Stomach (tissue), 8 donors: ENCODE measurements at regions not wholly inside any gene's neighbourhood (a gene's known extent, or its start where the extent isn't known, plus 50 kb on each side); places are given as distances from the start of the nearest gene placed in this dataset.

Source experiments
- DNase-seq, 2 donors: peaks; one replicate each; pipeline versions ENCODE4 v3.0.0 to v3.0.0-alpha.2; 2013 to 2019
- H3K27ac ChIP-seq, 5 donors: fragments of 200-600 bp in 4 of 5; sonication (generic) in 4 of 5; one replicate each; pipeline ENCODE4 v1.5.1; 2013 to 2019; ENCODE audit warnings: mild to moderate bottlenecking in 1 of 5, moderate library complexity in 1 of 5
- H3K27me3 ChIP-seq, 3 donors: fragments of 200-600 bp; sonication (generic); one replicate each; pipeline ENCODE4 v1.5.1; 2017 to 2019; ENCODE audit warnings: mixed run types in 1 of 3
- H3K36me3 ChIP-seq, 4 donors: fragments of 200-600 bp; sonication (generic); 1 replicate in 3 of 4; 2 replicates in 1 of 4; pipeline ENCODE4 v1.5.1; 2016 to 2019
- H3K4me1 ChIP-seq, 4 donors: fragments of 200-600 bp; sonication (generic); one replicate each; pipeline ENCODE4 v1.5.1; 2016 to 2019
- H3K4me3 ChIP-seq, 4 donors: fragments of 200-600 bp; sonication (generic) in 3 of 4; one replicate each; pipeline ENCODE4 v1.5.1; 2016 to 2019; ENCODE audit warnings: mild to moderate bottlenecking in 1 of 4
- H3K9me3 ChIP-seq, 4 donors: fragments of 200-600 bp; sonication (generic); one replicate each; pipeline ENCODE4 v1.5.1; 2016 to 2019
- EP300 ChIP-seq: sonication (generic); formaldehyde crosslinking; IDR thresholded peaks from one replicate; pipeline ENCODE4 v1.6.1; 2017; ENCODE audit warnings: antibody characterized with exemption
- POLR2A ChIP-seq, 4 donors: fragments of 450-650 bp; IDR thresholded peaks; one replicate each; pipeline ENCODE4 v1.6.1; 2016; ENCODE audit warnings: antibody characterized with exemption in 4 of 4, control low read depth in 2 of 4, mild to moderate bottlenecking in 1 of 4, moderate library complexity in 1 of 4
- POLR2AphosphoS5 ChIP-seq, 3 donors: sonication (generic); formaldehyde crosslinking; IDR thresholded peaks; one replicate each; pipeline ENCODE4 v1.6.1; 2016; ENCODE audit warnings: antibody characterized with exemption in 3 of 3
- WGBS, 5 donors: extraction: QIAGEN DNeasy Blood & Tissue Kit in 3 of 5; methylation state at CpG; one replicate each; pipeline versions ENCODE4 v1.1.5 to v1.1.7; 2013 to 2018; 5-methylcytosine and 5-hydroxymethylcytosine counted together
- intact Hi-C: fragments of 100-400 bp; cut with DNase I; formaldehyde crosslinking; loops from one replicate; pipeline ENCODE4 v1.15.1; 2023; ENCODE audit warnings: low total_unique reads
- TF ChIP-seq, protein P1 (sequence below), 7 experiments: fragments of 450-650 bp in 4 of 7; fragments of 200-600 bp in 3 of 7; sonication (generic) in 3 of 7; IDR thresholded peaks; one replicate each; pipeline ENCODE4 v1.5.1; 2016 to 2019; ENCODE audit warnings: antibody characterized with exemption in 7 of 7, control low read depth in 2 of 7, mild to moderate bottlenecking in 1 of 7
- donor health status: healthy with polysubstance abuse.
- donor health status: Bipolar disorder and iron deficiency.
- donor health status: healthy.

- Histone ChIP-seq H3K27me3 (no peaks in the 10 kb centered on the region), H3K4me3 (no peak overlapping the region), H3K4me1 (no peaks in the 10 kb centered on the region), H3K9me3 (no peaks in the 10 kb centered on the region), H3K27ac (no peak overlapping the region), H3K36me3 (no peaks in the 10 kb centered on the region)
- DNase-seq, result no peak
- WGBS, 5 donors, result 54 to 79% (median 65%) methylated on average over 2 of the region's 2 CpGs
- intact Hi-C loops, result no loop called here
- no peak for TF ChIP-seq POLR2A (IDR thresholded peaks at IDR 0.05)
- no peak for TF ChIP-seq EP300
- TF ChIP-seq, protein P1, sequence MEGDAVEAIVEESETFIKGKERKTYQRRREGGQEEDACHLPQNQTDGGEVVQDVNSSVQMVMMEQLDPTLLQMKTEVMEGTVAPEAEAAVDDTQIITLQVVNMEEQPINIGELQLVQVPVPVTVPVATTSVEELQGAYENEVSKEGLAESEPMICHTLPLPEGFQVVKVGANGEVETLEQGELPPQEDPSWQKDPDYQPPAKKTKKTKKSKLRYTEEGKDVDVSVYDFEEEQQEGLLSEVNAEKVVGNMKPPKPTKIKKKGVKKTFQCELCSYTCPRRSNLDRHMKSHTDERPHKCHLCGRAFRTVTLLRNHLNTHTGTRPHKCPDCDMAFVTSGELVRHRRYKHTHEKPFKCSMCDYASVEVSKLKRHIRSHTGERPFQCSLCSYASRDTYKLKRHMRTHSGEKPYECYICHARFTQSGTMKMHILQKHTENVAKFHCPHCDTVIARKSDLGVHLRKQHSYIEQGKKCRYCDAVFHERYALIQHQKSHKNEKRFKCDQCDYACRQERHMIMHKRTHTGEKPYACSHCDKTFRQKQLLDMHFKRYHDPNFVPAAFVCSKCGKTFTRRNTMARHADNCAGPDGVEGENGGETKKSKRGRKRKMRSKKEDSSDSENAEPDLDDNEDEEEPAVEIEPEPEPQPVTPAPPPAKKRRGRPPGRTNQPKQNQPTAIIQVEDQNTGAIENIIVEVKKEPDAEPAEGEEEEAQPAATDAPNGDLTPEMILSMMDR (IDR thresholded peaks at IDR 0.05), result no peak
- TF ChIP-seq POLR2AphosphoS5 (IDR thresholded peaks at IDR 0.05), result no peak
These were observed 1094.8 kb upstream of the PIK3C3 start for GRCh38 chr18:40860189-40860588.

GRCh38 chr18:40855661-40856060 is 1099.4 kb upstream of the PIK3C3 start:
- peaks cover 0 to 7% (median 0%) of the 10 kb centered on the region in 4 donors for H3K4me1 ChIP-seq
- intact Hi-C loops, result no loop called here
- no peaks in the 10 kb centered on the region for H3K36me3 ChIP-seq
- TF ChIP-seq POLR2A (IDR thresholded peaks at IDR 0.05) (no peak), POLR2AphosphoS5 (IDR thresholded peaks at IDR 0.05) (no peak), EP300 (no peak)
- TF ChIP-seq, protein P1 (IDR thresholded peaks at IDR 0.05), result no peak
- DNase-seq, result no peak
- 73 to 89% (median 86%) methylated on average over 4 of the region's 4 CpGs for WGBS, 5 donors
- no peak overlapping the region for H3K4me3 ChIP-seq
- H3K27ac ChIP-seq, result no peak overlapping the region
- no peaks in the 10 kb centered on the region for H3K9me3 ChIP-seq
- H3K27me3 ChIP-seq, result no peaks in the 10 kb centered on the region

DNA sequence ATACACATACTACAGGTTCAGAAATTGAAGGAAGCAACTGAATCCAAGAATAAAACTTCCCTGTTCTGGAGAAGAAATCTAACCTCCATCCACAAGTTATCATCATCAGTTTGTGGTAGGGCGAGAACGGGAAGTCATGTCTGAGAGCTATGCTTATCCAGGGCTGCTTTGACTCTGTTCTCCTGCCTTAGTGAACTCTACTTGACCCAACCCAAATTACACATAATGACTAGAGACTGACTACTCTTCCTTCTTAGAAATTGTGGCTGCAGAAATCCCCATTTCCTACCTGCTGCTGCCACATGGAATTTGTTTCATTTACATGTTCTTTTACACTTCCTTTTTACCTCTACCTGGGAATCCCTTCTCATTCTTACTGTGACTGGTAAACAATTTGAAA is 1102.6 kb upstream of the PIK3C3 start:
- no peak overlapping the region for H3K27ac ChIP-seq
- 89 to 98% (median 95%) methylated on average over 2 of the region's 2 CpGs for WGBS, 5 donors
- H3K4me1 ChIP-seq, result peaks cover 0 to 7% (median 0%) of the 10 kb centered on the region in 4 donors
- intact Hi-C loops, result no loop called here
- H3K4me3 ChIP-seq, result no peak overlapping the region
- no peaks in the 10 kb centered on the region for H3K9me3 ChIP-seq
- TF ChIP-seq POLR2AphosphoS5 (IDR thresholded peaks at IDR 0.05), result no peak
- TF ChIP-seq EP300, result no peak
- no peak for TF ChIP-seq POLR2A (IDR thresholded peaks at IDR 0.05)
- TF ChIP-seq, protein P1 (IDR thresholded peaks at IDR 0.05), result no peak
- H3K36me3 ChIP-seq, result no peaks in the 10 kb centered on the region
- no peak for DNase-seq
- no peaks in the 10 kb centered on the region for H3K27me3 ChIP-seq

GRCh38 chr18:40851014-40851429 is 1104.0 kb upstream of the PIK3C3 start:
- Histone ChIP-seq H3K4me3 (no peak overlapping the region), H3K27me3 (no peaks in the 10 kb centered on the region), H3K4me1 (peaks cover 0 to 7% (median 0%) of the 10 kb centered on the region in 4 donors), H3K9me3 (no peaks in the 10 kb centered on the region), H3K27ac (no peak overlapping the region), H3K36me3 (no peaks in the 10 kb centered on the region)
- TF ChIP-seq, protein P1 (IDR thresholded peaks at IDR 0.05), result no peak
- TF ChIP-seq POLR2AphosphoS5 (IDR thresholded peaks at IDR 0.05) (no peak), EP300 (no peak), POLR2A (IDR thresholded peaks at IDR 0.05) (no peak)
- peak; percentile 14 to 50 for DNase-seq
- intact Hi-C loops, result no loop called here
- 20 to 41% (median 23%) methylated on average over 3 of the region's 3 CpGs for WGBS, 5 donors
